Bronchial epithelial cell (primary cell): ENCODE measurements at regions not wholly inside any gene's neighbourhood (a gene's known extent, or its start where the extent isn't known, plus 50 kb on each side); places are given as distances from the start of the nearest gene placed in this dataset.
"Not testable (repeated sequence)": the region's sequence is repeated elsewhere in the genome, so short reads cannot be mapped to it uniquely, and the experiment has no call there.

ENCODE experiments used
- DNase-seq: peaks from one replicate; pipeline ENCODE4 v3.0.0-alpha.2; 2010; ENCODE audit warnings: low read depth
- FAIRE-seq: peaks from 2 replicates; lab custom pipeline; 2011; peaks lifted over from hg19 to GRCh38; lab: Jason Lieb, UNC
- H3K27me3 ChIP-seq: 2 replicates; pipeline ENCODE4 v1.5.1; 2011; ENCODE audit warnings: low read length; ENCODE audit not compliant: control insufficient read depth, insufficient read depth
- H3K36me3 ChIP-seq: 2 replicates; pipeline ENCODE4 v1.5.1; 2011; ENCODE audit warnings: low read length; ENCODE audit not compliant: control insufficient read depth, insufficient read depth
- H3K4me3 ChIP-seq: 2 replicates; pipeline ENCODE4 v1.5.1; 2011; ENCODE audit warnings: mild to moderate bottlenecking, low read depth, low read length, control low read depth
- CTCF ChIP-seq: IDR thresholded peaks from 2 replicates; pipeline ENCODE4 v1.5.1; 2011; ENCODE audit warnings: mild to moderate bottlenecking, moderate library complexity, low read length, control low read depth, inconsistent platforms; ENCODE audit not compliant: insufficient read depth, severe bottlenecking

- FAIRE-seq, result no peak
- no peak for TF ChIP-seq CTCF
- H3K27me3 ChIP-seq, result no peaks in the 10 kb centered on the region
- H3K36me3 ChIP-seq, result no peaks in the 10 kb centered on the region
- peak; percentile 0 for DNase-seq
- H3K4me3 ChIP-seq, result no peak overlapping the region
Measured at GRCh38 chr21:18831942-18832676, 428.5 kb upstream of the TMPRSS15 start.

GRCh38 chr21:18832950-18833349, 429.4 kb upstream of the TMPRSS15 start:
- no peaks in the 10 kb centered on the region for H3K36me3 ChIP-seq
- peak; percentile 74 for DNase-seq
- no peaks in the 10 kb centered on the region for H3K27me3 ChIP-seq
- no peak for TF ChIP-seq CTCF
- no peak overlapping the region for H3K4me3 ChIP-seq
- no peak for FAIRE-seq

- DNase-seq, H3K36me3 ChIP-seq, H3K27me3 ChIP-seq, FAIRE-seq, H3K4me3 ChIP-seq: not testable (repeated sequence)
Measured at GRCh38 chr21:18834121-18834520, 430.5 kb upstream of the TMPRSS15 start.

GRCh38 chr21:18840239-18840638, 436.7 kb upstream of the TMPRSS15 start:
- Histone ChIP-seq H3K36me3 (no peaks in the 10 kb centered on the region), H3K27me3 (no peaks in the 10 kb centered on the region), H3K4me3 (no peak overlapping the region)
- FAIRE-seq, result no peak
- TF ChIP-seq CTCF, result peak; percentile 35
- DNase-seq, result peak; percentile 25

GRCh38 chr21:18857606-18858005, 454.0 kb upstream of the TMPRSS15 start:
- FAIRE-seq, H3K36me3 ChIP-seq, H3K4me3 ChIP-seq, DNase-seq, H3K27me3 ChIP-seq: not testable (repeated sequence)

GRCh38 chr21:18869104-18869503, 465.5 kb upstream of the TMPRSS15 start:
- no peak for FAIRE-seq
- H3K4me3 ChIP-seq, result no peak overlapping the region
- no peaks in the 10 kb centered on the region for H3K36me3 ChIP-seq
- H3K27me3 ChIP-seq, result no peaks in the 10 kb centered on the region
- no peak for DNase-seq
- no peak for TF ChIP-seq CTCF

GRCh38 chr21:18877917-18878316, 474.3 kb upstream of the TMPRSS15 start:
- DNase-seq (no peak), FAIRE-seq (no peak)
- no peak for TF ChIP-seq CTCF
- no peak overlapping the region for H3K4me3 ChIP-seq
- no peaks in the 10 kb centered on the region for H3K27me3 ChIP-seq
- H3K36me3 ChIP-seq, result no peaks in the 10 kb centered on the region
